Immature natural killer cell (primary cell): ENCODE measurements at regions not wholly inside any gene's neighbourhood (a gene's known extent, or its start where the extent isn't known, plus 50 kb on each side); places are given as distances from the start of the nearest gene placed in this dataset.

Experiments used
- DNase-seq, 3 donors: peaks; one replicate each; pipeline ENCODE4 v3.0.0; 2022; ENCODE audit warnings: mixed read lengths in 1 of 3
- H3K27ac Mint-ChIP-seq, 6 donors: one replicate each; pipeline ENCODE4 v1.8.0; 2020; ENCODE audit warnings: mixed read lengths in 6 of 6, mild to moderate bottlenecking in 5 of 6, inconsistent platforms in 4 of 6, moderate library complexity in 3 of 6
- H3K27me3 Mint-ChIP-seq, 3 donors: one replicate each; pipeline ENCODE4 v1.8.0; 2020 to 2021; ENCODE audit warnings: low read depth in 3 of 3, mild to moderate bottlenecking in 3 of 3, mixed read lengths in 3 of 3, moderate library complexity in 3 of 3, inconsistent platforms in 1 of 3
- H3K36me3 Mint-ChIP-seq, 3 donors: one replicate each; pipeline ENCODE4 v1.8.0; 2020; ENCODE audit warnings: mixed read lengths in 3 of 3, inconsistent platforms in 2 of 3, mild to moderate bottlenecking in 2 of 3
- H3K4me1 Mint-ChIP-seq, 2 donors: one replicate each; pipeline ENCODE4 v1.8.0; 2020; ENCODE audit warnings: inconsistent platforms in 2 of 2, mild to moderate bottlenecking in 2 of 2, mixed read lengths in 2 of 2, moderate library complexity in 1 of 2
- H3K4me3 Mint-ChIP-seq, 5 donors: one replicate each; pipeline ENCODE4 v1.8.0; 2020; ENCODE audit warnings: mild to moderate bottlenecking in 5 of 5, mixed read lengths in 5 of 5, inconsistent platforms in 3 of 5, moderate library complexity in 3 of 5
- H3K9me3 Mint-ChIP-seq, 6 donors: one replicate each; pipeline ENCODE4 v1.8.0; 2020; ENCODE audit warnings: mild to moderate bottlenecking in 6 of 6, mixed read lengths in 6 of 6, inconsistent platforms in 4 of 6, moderate library complexity in 3 of 6

DNA sequence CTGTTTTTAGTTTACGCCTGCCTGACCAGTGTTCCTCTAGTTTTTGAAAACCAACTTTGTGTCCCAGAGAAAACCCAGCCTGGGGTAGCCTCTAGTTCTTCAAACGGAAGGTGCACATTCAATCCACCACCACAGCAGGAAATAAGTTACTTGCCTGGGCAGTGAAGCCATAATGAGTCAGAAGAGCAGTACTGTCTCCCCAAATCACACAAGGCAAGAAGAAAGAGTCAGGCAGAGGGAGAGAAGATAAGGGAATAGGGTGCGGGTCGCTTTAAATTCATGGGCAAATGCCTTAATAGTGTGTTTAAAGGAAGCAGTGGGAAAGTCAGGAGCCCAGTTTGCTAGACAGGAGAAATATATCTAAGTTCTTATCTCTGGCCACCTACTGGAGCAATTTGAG is 333.8 kb upstream of the GRIA3 start:
- no peak overlapping the region for H3K27ac Mint-ChIP-seq
- H3K4me3 Mint-ChIP-seq: no peak overlapping the region
- peaks cover 0 to 2% (median 2%) of the 10 kb centered on the region in 3 donors for H3K27me3 Mint-ChIP-seq
- no peak for DNase-seq
- no peaks in the 10 kb centered on the region for H3K36me3 Mint-ChIP-seq
- no peaks in the 10 kb centered on the region for H3K4me1 Mint-ChIP-seq
- peaks cover 0 to 5% (median 0%) of the 10 kb centered on the region in 6 donors for H3K9me3 Mint-ChIP-seq

DNA sequence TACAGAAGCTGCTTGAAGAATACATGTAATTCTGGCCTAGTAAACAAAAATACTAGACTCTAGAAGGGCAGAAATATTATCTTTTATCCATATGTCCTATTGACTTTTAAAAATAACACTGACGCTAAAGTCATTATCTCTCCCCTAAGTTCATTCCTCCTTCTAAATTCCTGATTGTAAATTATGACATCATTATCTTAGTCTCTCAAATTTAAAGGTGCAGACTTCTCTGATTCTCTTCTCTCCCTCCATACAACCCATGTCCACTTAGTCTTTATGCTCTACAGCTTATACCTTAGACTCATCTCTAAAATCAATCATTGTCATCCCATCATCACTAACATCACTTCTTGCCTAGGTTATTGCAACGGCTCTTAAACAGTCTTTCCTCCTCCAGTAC is 327.9 kb upstream of the GRIA3 start:
- Mint-ChIP-seq H3K9me3 (peaks cover 0 to 1% (median 0%) of the 10 kb centered on the region in 6 donors), H3K36me3 (no peaks in the 10 kb centered on the region), H3K27ac (no peak overlapping the region), H3K4me3 (no peak overlapping the region), H3K4me1 (no peaks in the 10 kb centered on the region), H3K27me3 (peaks cover 0 to 2% (median 0%) of the 10 kb centered on the region in 3 donors)
- DNase-seq: no peak

DNA sequence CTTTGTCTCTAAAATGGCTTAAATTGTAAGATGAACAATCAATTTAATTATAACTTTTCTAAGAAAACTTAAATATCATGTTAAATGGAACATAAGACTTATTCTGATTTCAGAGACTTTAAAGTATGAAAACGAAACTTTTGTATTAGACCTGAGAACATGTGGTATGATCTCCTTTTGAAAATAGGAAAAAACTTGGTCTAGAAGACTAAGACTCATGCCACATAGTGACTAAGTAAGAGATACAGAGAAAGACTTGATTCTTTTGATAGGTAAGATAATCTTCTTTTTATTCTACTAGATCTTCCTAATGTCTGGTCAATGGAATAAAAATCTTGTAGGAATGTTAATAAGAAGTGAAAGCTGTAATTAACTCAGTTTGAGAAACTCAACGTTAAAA is 326.3 kb upstream of the GRIA3 start:
- Mint-ChIP-seq H3K36me3 (no peaks in the 10 kb centered on the region), H3K9me3 (peaks cover 0 to 1% (median 0%) of the 10 kb centered on the region in 6 donors), H3K4me1 (no peaks in the 10 kb centered on the region)

GRCh38 chrX:122863067-122863466 is 321.0 kb upstream of the GRIA3 start:
- Mint-ChIP-seq H3K9me3 (no peaks in the 10 kb centered on the region), H3K4me3 (no peak overlapping the region), H3K36me3 (no peaks in the 10 kb centered on the region), H3K27ac (no peak overlapping the region), H3K27me3 (peaks cover 0 to 2% (median 0%) of the 10 kb centered on the region in 3 donors), H3K4me1 (no peaks in the 10 kb centered on the region)
- DNase-seq: no peak

More for the DNA sequence above, 326.3 kb upstream of the GRIA3 start:
- no peak for DNase-seq
- no peak overlapping the region for H3K27ac Mint-ChIP-seq
- H3K4me3 Mint-ChIP-seq: no peak overlapping the region
- peaks cover 0 to 2% (median 2%) of the 10 kb centered on the region in 3 donors for H3K27me3 Mint-ChIP-seq

DNA sequence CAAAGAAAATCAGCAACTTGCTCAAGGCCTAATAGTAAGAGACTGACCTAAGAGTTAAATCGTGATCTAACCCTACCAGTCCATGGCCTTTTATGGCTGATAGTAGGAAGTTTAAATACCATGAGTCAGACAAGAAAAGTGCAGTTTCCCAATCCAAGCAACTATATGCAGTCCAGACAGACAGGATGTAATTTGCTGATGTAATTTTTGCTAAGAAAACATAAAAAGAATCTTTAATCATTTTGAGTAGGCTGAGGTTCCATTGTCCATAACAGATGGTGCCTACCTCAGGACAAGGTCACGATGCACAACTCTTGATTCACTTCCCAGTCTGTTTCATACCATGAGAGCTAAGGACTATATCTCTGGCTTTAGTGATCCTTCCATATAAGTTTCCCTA is 317.5 kb upstream of the GRIA3 start:
- H3K9me3 Mint-ChIP-seq: peaks cover 0 to 5% (median 0%) of the 10 kb centered on the region in 6 donors
- peaks cover 0 to 4% (median 0%) of the 10 kb centered on the region in 3 donors for H3K27me3 Mint-ChIP-seq
- H3K4me3 Mint-ChIP-seq: no peak overlapping the region
- H3K4me1 Mint-ChIP-seq: no peaks in the 10 kb centered on the region
- H3K36me3 Mint-ChIP-seq: no peaks in the 10 kb centered on the region
- no peak for DNase-seq
- H3K27ac Mint-ChIP-seq: no peak overlapping the region

- H3K4me3 Mint-ChIP-seq: no peak overlapping the region
- peaks cover 0 to 1% (median 0%) of the 10 kb centered on the region in 3 donors for H3K27me3 Mint-ChIP-seq
- H3K27ac Mint-ChIP-seq: no peak overlapping the region
- no peaks in the 10 kb centered on the region for H3K4me1 Mint-ChIP-seq
- no peak for DNase-seq
- peaks cover 0 to 9% (median 0%) of the 10 kb centered on the region in 6 donors for H3K9me3 Mint-ChIP-seq
- no peaks in the 10 kb centered on the region for H3K36me3 Mint-ChIP-seq
These were observed 315.4 kb upstream of the GRIA3 start for GRCh38 chrX:122868631-122869030.

GRCh38 chrX:122869171-122869570 is 314.9 kb upstream of the GRIA3 start:
- Mint-ChIP-seq H3K27ac (peak overlapping the region in 1 of 6 donors; percentile 30), H3K36me3 (no peaks in the 10 kb centered on the region), H3K4me1 (no peaks in the 10 kb centered on the region), H3K9me3 (peaks cover 0 to 10% (median 0%) of the 10 kb centered on the region in 6 donors), H3K27me3 (peaks cover 0 to 1% (median 0%) of the 10 kb centered on the region in 3 donors), H3K4me3 (no peak overlapping the region)
- DNase-seq: no peak

DNA sequence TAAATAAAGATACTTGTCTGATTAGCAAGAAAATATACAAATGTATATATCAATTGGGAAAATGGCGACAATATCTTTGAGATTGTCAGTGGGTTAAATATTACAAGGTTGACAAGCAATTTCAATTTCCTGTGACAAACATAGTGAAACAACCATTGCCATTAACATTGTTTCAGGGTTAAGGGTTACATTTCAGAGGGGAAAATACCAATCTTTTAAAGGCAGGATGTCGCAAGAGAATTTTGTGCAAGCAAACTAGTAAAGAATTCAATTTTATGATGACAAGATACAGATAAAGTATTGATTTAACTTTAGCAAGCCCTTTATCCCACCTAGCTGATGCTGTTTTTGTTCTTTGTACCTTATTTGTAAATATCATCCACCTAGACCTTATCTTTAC is 305.8 kb upstream of the GRIA3 start:
- Mint-ChIP-seq H3K36me3 (no peaks in the 10 kb centered on the region), H3K27ac (no peak overlapping the region), H3K4me1 (no peaks in the 10 kb centered on the region), H3K9me3 (peaks cover 0 to 10% (median 5%) of the 10 kb centered on the region in 6 donors), H3K27me3 (peaks cover 0 to 9% (median 3%) of the 10 kb centered on the region in 3 donors), H3K4me3 (no peak overlapping the region)
- no peak for DNase-seq

DNA sequence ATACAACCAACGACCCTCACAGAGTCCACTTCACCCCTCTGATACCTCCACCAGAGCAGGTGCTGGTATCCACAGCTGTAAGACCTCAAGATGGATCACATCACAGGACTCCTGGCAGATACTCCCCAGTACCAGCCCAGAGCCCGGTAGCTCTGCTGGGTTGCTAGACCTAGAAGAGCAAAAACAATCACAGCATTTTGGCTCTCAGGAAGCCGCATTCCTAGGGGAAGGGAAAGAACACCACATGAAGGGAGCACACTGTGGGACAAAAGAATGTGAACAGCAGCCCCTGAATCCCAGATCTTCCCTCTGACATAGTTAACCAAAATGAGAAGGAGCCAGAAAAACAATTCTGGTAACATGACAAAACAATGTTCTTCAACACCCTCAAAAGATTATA is 303.1 kb upstream of the GRIA3 start:
- peaks cover 0 to 9% (median 3%) of the 10 kb centered on the region in 3 donors for H3K27me3 Mint-ChIP-seq
- no peaks in the 10 kb centered on the region for H3K4me1 Mint-ChIP-seq

DNA sequence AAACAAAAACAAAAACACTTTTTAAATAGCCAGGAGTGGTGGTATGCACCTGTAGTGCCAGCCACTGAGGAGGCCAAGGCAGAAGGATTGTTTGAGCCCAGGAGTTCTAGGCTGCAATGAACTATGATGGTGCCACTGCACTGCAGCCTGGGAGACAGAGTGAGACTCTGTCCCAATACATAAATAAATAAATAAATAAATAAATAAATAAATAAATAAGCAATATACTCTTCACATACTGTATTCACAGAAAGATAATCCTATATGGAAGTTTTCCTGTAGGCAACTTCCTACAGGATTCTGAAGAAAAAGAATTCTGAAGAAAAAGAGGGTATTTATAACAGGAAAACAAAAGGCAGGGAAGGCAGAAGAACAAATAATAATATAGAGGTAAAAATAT is 293.3 kb upstream of the GRIA3 start:
- no peak for DNase-seq
- Mint-ChIP-seq H3K27ac (no peak overlapping the region), H3K4me1 (no peaks in the 10 kb centered on the region), H3K27me3 (peaks cover 0 to 2% (median 0%) of the 10 kb centered on the region in 3 donors), H3K36me3 (no peaks in the 10 kb centered on the region), H3K4me3 (no peak overlapping the region), H3K9me3 (peaks cover 0 to 4% (median 0%) of the 10 kb centered on the region in 6 donors)

More for the DNA sequence above, 303.1 kb upstream of the GRIA3 start:
- Mint-ChIP-seq H3K9me3 (peaks cover 0 to 15% (median 4%) of the 10 kb centered on the region in 6 donors), H3K4me3 (no peak overlapping the region), H3K36me3 (no peaks in the 10 kb centered on the region), H3K27ac (no peak overlapping the region)
- DNase-seq: no peak

DNA sequence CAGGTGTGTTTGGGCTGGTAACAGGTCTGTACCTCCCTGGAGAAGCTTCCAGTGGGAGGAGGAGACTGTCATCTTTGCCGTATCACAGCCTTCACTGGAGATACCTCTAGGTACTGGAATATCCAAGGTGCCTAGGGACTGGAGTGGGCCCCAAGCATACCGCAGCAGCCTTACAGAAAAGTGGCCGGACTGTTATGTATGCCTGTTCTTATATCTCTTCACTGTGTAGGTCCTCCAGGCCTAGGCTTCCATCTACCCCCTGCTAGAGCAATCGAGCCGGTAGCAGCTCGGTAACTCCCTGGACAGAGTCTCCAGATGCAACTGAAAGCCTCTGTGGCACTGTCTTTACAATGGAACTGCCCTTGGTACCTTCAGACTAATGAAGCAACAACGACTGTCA is 277.4 kb upstream of the GRIA3 start:
- no peak overlapping the region for H3K4me3 Mint-ChIP-seq
- no peak overlapping the region for H3K27ac Mint-ChIP-seq

DNA sequence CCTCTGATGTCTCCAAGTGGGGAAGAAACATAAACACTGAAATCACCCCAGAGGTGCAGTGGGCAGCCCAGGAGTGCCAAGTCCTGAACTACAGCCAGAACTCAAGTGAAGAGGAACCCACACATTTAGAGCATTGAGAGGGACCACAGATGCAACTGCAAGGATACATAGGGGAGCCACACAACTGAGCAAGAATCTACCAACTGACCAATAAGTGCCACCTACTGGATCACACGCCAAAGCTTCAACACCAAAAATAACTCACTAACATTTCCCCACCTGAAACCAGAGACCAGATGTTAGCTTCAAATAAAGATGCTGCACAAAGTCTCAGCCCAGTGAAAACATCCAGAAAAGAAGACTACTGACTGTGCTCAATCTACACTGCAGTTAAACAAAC is 276.7 kb upstream of the GRIA3 start:
- Mint-ChIP-seq H3K4me3 (no peak overlapping the region), H3K9me3 (peaks cover 0 to 7% (median 4%) of the 10 kb centered on the region in 6 donors), H3K4me1 (no peaks in the 10 kb centered on the region), H3K27me3 (peaks cover 1 to 2% (median 2%) of the 10 kb centered on the region in 3 donors), H3K36me3 (no peaks in the 10 kb centered on the region), H3K27ac (no peak overlapping the region)
- DNase-seq: no peak

More for the DNA sequence above, 277.4 kb upstream of the GRIA3 start:
- DNase-seq: no peak
- H3K9me3 Mint-ChIP-seq: peaks cover 0 to 7% (median 4%) of the 10 kb centered on the region in 6 donors
- peaks cover 1 to 2% (median 2%) of the 10 kb centered on the region in 3 donors for H3K27me3 Mint-ChIP-seq
- H3K36me3 Mint-ChIP-seq: no peaks in the 10 kb centered on the region
- no peaks in the 10 kb centered on the region for H3K4me1 Mint-ChIP-seq

GRCh38 chrX:122910697-122911096 is 273.4 kb upstream of the GRIA3 start:
- DNase-seq: no peak
- Mint-ChIP-seq H3K4me1 (no peaks in the 10 kb centered on the region), H3K27ac (no peak overlapping the region), H3K4me3 (no peak overlapping the region), H3K36me3 (no peaks in the 10 kb centered on the region), H3K9me3 (peaks cover 0 to 10% (median 5%) of the 10 kb centered on the region in 6 donors), H3K27me3 (peaks cover 0 to 2% (median 2%) of the 10 kb centered on the region in 3 donors)

DNA sequence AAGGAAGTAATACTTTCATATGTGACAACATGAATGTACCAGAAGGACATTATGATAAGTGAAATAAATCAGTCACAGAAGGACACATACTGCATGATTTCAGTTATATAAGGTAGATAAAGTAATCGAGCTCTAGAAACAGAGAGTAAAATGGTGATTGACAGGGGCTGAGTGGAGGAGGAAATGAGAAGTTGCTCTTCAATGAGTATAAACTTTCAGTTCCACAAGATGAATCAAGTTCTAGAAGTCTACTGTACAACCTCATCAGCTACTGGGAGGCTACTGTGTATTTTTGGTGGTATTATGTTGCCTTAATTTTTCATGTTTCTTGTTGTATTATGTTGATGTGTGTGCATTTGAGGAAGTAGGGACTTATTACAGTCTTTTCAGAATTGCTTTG is 270.9 kb upstream of the GRIA3 start:
- Mint-ChIP-seq H3K27ac (no peak overlapping the region), H3K9me3 (peaks cover 0 to 11% (median 3%) of the 10 kb centered on the region in 6 donors), H3K4me1 (no peaks in the 10 kb centered on the region), H3K27me3 (peaks cover 0 to 2% (median 0%) of the 10 kb centered on the region in 3 donors), H3K4me3 (no peak overlapping the region), H3K36me3 (no peaks in the 10 kb centered on the region)
- no peak for DNase-seq

- no peak overlapping the region for H3K4me3 Mint-ChIP-seq
- peaks cover 0 to 11% (median 3%) of the 10 kb centered on the region in 6 donors for H3K9me3 Mint-ChIP-seq
- no peak for DNase-seq
- no peaks in the 10 kb centered on the region for H3K4me1 Mint-ChIP-seq
- no peak overlapping the region for H3K27ac Mint-ChIP-seq
- H3K36me3 Mint-ChIP-seq: no peaks in the 10 kb centered on the region
- no peaks in the 10 kb centered on the region for H3K27me3 Mint-ChIP-seq
These were observed 270.3 kb upstream of the GRIA3 start for GRCh38 chrX:122913764-122914163.
